ENCODE measurements at regions not wholly inside any gene's neighbourhood (a gene's known extent, or its start where the extent isn't known, plus 50 kb on each side); places are given as distances from the start of the nearest gene placed in this dataset.

DNA sequence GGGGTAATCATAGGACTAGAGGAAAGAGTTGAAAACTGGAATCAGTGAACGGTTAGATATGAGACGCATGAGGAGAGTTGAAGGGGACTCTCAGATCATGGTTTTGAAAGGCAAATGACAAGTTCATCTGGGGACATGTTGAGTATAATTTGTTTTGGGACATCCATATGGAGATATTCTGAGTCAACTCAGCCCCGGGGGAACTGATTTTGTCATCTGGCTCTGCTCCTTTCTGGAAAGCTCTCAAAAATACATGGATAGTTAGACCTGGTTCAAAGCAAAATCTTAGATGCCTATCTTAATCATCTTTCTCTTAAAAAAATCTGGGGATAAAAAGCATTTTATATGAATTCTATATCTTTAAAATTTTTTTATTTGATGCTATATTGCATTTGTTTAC lies 161.2 kb downstream of the SNX18 start:
- H3K36me3 ChIP-seq (ENCODE audit: control insufficient read depth, insufficient read depth, low read length): no peaks in the 10 kb centered on the region
- H3K27ac ChIP-seq (ENCODE audit: low read length): no peak overlapping the region
- no peak for DNase-seq
- no peaks in the 10 kb centered on the region for H3K27me3 ChIP-seq (ENCODE audit: control insufficient read depth, insufficient read depth, low read length)
- no peak overlapping the region for H3K4me3 ChIP-seq (ENCODE audit: low read length)
- WGBS (ENCODE audit: insufficient coverage, low lambda C conversion rate): 100% methylated on average over 3 of the region's 3 CpGs
- no peaks in the 10 kb centered on the region for H3K4me1 ChIP-seq (ENCODE audit: control insufficient read depth, insufficient read depth, low read length)
- H3K9me3 ChIP-seq (ENCODE audit: control insufficient read depth, low read depth, low read length): peaks cover 2% of the 10 kb centered on the region

DNA sequence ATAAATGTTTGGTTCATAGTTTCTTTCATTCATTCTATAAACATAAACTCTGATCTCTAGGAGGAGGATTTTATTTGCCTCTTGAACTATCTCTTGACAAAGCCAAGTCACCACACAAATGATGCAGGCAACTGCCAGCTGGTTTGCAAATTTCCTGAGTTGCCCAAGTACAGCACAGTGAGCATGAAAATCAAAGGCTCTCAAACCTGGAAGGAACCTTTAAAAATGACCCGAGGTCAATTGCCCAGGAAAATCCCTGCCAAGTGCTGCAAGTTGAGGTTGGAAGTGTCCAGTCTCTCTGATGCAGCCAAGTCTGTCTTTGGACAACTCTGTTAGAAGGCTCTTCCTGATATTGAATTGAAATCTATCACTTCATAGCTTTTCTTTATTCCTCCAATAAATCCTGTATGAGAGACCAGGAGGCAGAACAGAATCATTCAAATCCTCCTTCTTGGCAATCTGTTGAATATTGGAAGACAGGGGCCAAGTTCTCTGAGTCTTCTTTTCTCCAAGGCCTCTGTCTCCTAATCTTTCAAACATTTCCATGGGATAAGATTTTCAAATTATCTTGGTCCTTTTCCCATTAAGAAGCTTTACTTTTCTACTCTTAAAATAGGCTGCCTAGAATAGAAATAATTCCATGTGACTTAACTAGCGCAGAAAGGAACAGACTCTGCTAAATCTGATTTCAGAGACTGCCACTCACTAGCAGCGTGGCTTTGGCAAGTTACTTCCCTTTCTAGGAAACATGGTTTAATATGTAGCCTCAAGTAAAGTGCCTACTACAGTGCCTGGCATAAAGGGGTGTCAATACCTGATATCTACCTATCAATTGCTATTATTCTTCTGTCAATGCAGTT lies 159.2 kb downstream of the SNX18 start:
- no peaks in the 10 kb centered on the region for H3K4me1 ChIP-seq (ENCODE audit: control insufficient read depth, insufficient read depth, low read length)

DNA sequence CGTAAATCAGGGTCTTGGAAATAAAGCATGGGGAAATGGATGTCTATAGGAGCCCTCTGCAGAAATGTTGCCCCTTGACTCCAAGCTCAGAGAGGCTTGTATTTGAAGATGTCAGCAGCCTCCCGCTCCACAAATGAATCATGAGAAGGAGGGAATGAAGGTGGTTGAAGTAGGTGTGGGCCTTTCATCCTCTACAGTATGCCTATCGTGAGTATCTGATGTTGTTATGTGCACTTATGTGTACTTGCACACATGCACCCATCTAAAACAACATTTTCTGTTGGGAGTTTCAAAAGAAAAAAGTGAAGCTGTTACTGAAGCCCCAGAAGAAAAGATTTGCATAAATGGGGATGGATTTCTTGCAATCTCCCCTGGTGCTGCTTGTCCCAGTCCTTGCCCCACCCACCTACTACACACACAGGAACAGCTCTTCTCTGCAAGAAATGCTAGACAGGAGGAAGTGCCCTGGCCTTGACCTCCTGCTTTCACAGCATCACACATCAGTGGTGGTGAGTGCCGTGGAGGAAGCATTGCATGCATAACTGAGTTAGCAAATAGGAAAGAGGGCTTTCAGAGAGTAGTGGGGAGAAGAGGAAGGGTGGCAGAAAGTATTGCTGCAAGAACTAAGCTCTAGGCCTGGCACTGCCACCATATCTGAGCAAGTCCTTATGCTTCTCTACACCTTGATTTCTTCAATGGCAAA lies 156.1 kb downstream of the SNX18 start:
- no peak overlapping the region for H3K27ac ChIP-seq (ENCODE audit: low read length)
- 60% methylated on average over 2 of the region's 4 CpGs for WGBS (ENCODE audit: insufficient coverage, low lambda C conversion rate)
- H3K4me1 ChIP-seq (ENCODE audit: control insufficient read depth, insufficient read depth, low read length): no peaks in the 10 kb centered on the region
- H3K36me3 ChIP-seq (ENCODE audit: control insufficient read depth, insufficient read depth, low read length): no peaks in the 10 kb centered on the region
- no peaks in the 10 kb centered on the region for H3K27me3 ChIP-seq (ENCODE audit: control insufficient read depth, insufficient read depth, low read length)
- H3K4me3 ChIP-seq (ENCODE audit: low read length): no peak overlapping the region
- H3K9me3 ChIP-seq (ENCODE audit: control insufficient read depth, low read depth, low read length): peaks cover 6% of the 10 kb centered on the region
- DNase-seq: no peak

More for the DNA sequence above, 159.2 kb downstream of the SNX18 start:
- H3K27ac ChIP-seq (ENCODE audit: low read length): no peak overlapping the region
- no peaks in the 10 kb centered on the region for H3K27me3 ChIP-seq (ENCODE audit: control insufficient read depth, insufficient read depth, low read length)
- no peak for DNase-seq
- no peaks in the 10 kb centered on the region for H3K36me3 ChIP-seq (ENCODE audit: control insufficient read depth, insufficient read depth, low read length)
- peaks cover 4% of the 10 kb centered on the region for H3K9me3 ChIP-seq (ENCODE audit: control insufficient read depth, low read depth, low read length)
- no peak overlapping the region for H3K4me3 ChIP-seq (ENCODE audit: low read length)
- WGBS (ENCODE audit: insufficient coverage, low lambda C conversion rate): no CpG with 5 or more reads among the region's 3 CpGs

DNA sequence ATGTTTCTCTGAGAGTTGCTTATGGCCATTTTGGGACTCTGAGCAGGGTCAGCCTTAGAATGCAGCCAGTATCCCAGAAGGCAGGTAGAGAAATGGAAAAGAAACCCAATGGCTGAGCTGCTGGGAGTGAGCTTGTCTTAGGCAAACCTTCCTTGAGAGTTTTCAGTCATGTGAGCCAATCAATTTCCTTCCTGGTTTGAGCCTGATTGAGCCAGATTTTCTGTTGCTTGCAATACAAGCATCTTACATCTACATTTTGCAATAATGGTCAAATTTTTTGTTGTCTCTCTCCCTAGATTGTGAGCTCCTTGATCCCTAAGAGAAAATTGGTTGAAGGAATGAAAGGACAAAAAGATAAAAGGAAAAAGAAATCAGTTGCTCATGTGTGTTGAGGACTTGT lies 155.3 kb downstream of the SNX18 start:
- no peak overlapping the region for H3K27ac ChIP-seq (ENCODE audit: low read length)
- DNase-seq: no peak
- H3K9me3 ChIP-seq (ENCODE audit: control insufficient read depth, low read depth, low read length): peaks cover 8% of the 10 kb centered on the region
- no peaks in the 10 kb centered on the region for H3K27me3 ChIP-seq (ENCODE audit: control insufficient read depth, insufficient read depth, low read length)
- no peak overlapping the region for H3K4me3 ChIP-seq (ENCODE audit: low read length)
- H3K36me3 ChIP-seq (ENCODE audit: control insufficient read depth, insufficient read depth, low read length): no peaks in the 10 kb centered on the region
- no peaks in the 10 kb centered on the region for H3K4me1 ChIP-seq (ENCODE audit: control insufficient read depth, insufficient read depth, low read length)

DNA sequence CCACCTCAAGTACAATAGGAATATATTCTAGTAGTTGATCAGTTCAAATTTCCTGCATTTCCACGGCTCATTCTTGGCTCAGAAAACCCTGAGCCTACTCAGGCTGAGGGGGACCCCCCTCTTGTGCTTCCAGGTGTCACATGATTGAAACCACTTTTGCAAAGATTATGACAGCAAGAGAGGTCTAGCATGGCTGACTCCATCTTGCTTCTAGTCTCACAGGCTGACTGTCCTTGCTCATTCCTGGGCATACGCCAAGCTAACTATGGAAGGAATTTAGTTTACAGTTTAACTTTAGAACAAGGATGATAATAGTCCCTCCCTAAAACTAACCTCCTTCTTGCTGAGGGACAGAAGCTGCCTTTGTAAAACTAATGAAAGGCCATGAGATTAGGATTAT lies 154.1 kb downstream of the SNX18 start:
- Histone ChIP-seq H3K9me3 (ENCODE audit: control insufficient read depth, low read depth, low read length) (peaks cover 8% of the 10 kb centered on the region), H3K27me3 (ENCODE audit: control insufficient read depth, insufficient read depth, low read length) (no peaks in the 10 kb centered on the region), H3K27ac (ENCODE audit: low read length) (no peak overlapping the region), H3K36me3 (ENCODE audit: control insufficient read depth, insufficient read depth, low read length) (no peaks in the 10 kb centered on the region), H3K4me1 (ENCODE audit: control insufficient read depth, insufficient read depth, low read length) (no peaks in the 10 kb centered on the region), H3K4me3 (ENCODE audit: low read length) (no peak overlapping the region)
- DNase-seq: no peak
- WGBS (ENCODE audit: insufficient coverage, low lambda C conversion rate): no CpG with 5 or more reads among the region's 2 CpGs

DNA sequence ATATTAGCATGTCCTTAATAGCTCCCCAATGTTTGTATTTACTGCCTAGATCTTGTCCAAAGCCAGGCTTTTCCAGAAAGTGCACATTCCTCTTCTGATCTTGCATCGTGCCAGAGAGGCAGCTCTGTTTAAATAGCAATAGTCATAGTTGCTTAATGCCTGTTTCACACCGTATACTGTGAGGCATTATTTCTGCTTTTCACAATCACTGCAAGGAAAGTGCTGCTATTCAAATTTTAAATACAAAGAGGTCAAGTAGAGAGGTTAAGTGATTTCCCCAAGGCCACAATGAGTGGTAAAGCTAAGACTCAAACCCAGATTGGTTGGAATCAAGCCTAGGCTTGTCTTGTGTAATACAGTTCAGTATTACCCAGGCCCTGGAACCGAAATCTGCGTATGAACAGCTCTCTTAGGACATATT lies 153.6 kb downstream of the SNX18 start:
- no CpG with 5 or more reads among the region's 4 CpGs for WGBS (ENCODE audit: insufficient coverage, low lambda C conversion rate)
- no peak for DNase-seq
- H3K27ac ChIP-seq (ENCODE audit: low read length): no peak overlapping the region

DNA sequence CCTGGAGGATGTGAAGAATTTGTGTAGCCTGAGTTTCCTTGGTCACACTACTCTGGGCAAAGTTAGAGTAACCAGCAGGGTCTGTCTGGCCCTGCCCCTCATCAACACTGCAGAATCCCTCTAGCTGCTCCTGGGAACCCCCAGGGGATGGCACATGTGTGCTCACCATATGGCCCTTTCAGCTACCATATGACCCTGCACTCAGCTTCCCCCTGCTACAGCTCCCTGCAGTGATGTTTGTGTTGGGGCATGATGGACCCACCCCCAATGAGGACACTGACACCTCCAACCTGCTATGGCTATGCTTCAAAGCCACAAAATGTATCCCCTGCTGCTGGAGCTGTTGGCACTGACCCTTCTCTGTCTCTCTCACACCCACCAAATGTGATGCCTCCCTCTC lies 152.7 kb downstream of the SNX18 start:
- Histone ChIP-seq H3K4me1 (ENCODE audit: control insufficient read depth, insufficient read depth, low read length) (no peaks in the 10 kb centered on the region), H3K9me3 (ENCODE audit: control insufficient read depth, low read depth, low read length) (peaks cover 8% of the 10 kb centered on the region), H3K4me3 (ENCODE audit: low read length) (no peak overlapping the region), H3K36me3 (ENCODE audit: control insufficient read depth, insufficient read depth, low read length) (no peaks in the 10 kb centered on the region), H3K27me3 (ENCODE audit: control insufficient read depth, insufficient read depth, low read length) (no peaks in the 10 kb centered on the region), H3K27ac (ENCODE audit: low read length) (no peak overlapping the region)
- no peak for DNase-seq

More for the DNA sequence above, 153.6 kb downstream of the SNX18 start:
- Histone ChIP-seq H3K36me3 (ENCODE audit: control insufficient read depth, insufficient read depth, low read length) (no peaks in the 10 kb centered on the region), H3K27me3 (ENCODE audit: control insufficient read depth, insufficient read depth, low read length) (no peaks in the 10 kb centered on the region), H3K4me3 (ENCODE audit: low read length) (no peak overlapping the region), H3K4me1 (ENCODE audit: control insufficient read depth, insufficient read depth, low read length) (no peaks in the 10 kb centered on the region), H3K9me3 (ENCODE audit: control insufficient read depth, low read depth, low read length) (peaks cover 8% of the 10 kb centered on the region)

DNA sequence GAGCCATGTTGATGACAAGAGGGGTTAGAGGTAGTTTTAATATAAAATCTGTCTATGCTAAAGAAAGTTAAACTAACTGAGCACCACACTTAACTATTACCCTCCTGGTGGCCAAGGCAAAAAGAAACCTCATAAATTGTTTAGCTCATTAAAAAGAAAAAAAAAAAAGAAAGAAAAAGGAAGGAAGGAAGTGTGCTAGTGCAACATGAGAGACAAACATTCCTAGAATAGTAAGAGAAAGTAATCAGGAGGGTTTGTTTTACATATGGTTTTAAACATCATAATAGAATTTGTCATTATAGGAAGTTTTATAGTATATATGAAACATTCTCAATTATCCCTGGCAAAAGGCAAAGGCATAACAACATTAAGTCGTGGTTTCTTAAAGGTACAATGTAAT lies 152.3 kb downstream of the SNX18 start:
- no peak for DNase-seq
- Histone ChIP-seq H3K36me3 (ENCODE audit: control insufficient read depth, insufficient read depth, low read length) (no peaks in the 10 kb centered on the region), H3K27me3 (ENCODE audit: control insufficient read depth, insufficient read depth, low read length) (no peaks in the 10 kb centered on the region), H3K4me3 (ENCODE audit: low read length) (no peak overlapping the region), H3K9me3 (ENCODE audit: control insufficient read depth, low read depth, low read length) (peaks cover 7% of the 10 kb centered on the region), H3K27ac (ENCODE audit: low read length) (no peak overlapping the region), H3K4me1 (ENCODE audit: control insufficient read depth, insufficient read depth, low read length) (no peaks in the 10 kb centered on the region)
- no CpG with 5 or more reads among the region's 1 CpG for WGBS (ENCODE audit: insufficient coverage, low lambda C conversion rate)

DNA sequence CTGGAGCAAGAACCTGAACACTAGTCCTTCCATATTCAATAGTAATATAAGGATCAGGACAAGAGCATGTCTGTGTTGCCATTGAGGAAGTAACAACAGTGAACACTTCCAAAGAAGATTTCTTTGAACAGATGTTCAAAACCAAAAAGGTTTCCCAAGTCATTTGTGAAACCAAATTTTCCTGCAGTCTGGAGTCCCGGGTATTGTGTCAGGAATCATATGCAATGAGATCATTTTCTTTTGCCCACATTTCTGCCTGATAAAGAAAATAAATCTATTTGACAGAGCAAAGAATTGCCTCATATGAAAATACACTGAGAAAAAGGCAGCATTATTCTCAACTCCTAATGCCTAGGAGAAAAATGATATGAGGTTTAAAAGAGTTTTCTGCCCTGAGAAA lies 151.7 kb downstream of the SNX18 start:
- no peak overlapping the region for H3K4me3 ChIP-seq (ENCODE audit: low read length)
- H3K36me3 ChIP-seq (ENCODE audit: control insufficient read depth, insufficient read depth, low read length): no peaks in the 10 kb centered on the region
- H3K27me3 ChIP-seq (ENCODE audit: control insufficient read depth, insufficient read depth, low read length): no peaks in the 10 kb centered on the region
- no peaks in the 10 kb centered on the region for H3K4me1 ChIP-seq (ENCODE audit: control insufficient read depth, insufficient read depth, low read length)
- no peak overlapping the region for H3K27ac ChIP-seq (ENCODE audit: low read length)
- DNase-seq: no peak
- H3K9me3 ChIP-seq (ENCODE audit: control insufficient read depth, low read depth, low read length): peaks cover 6% of the 10 kb centered on the region
- no CpG with 5 or more reads among the region's 1 CpG for WGBS (ENCODE audit: insufficient coverage, low lambda C conversion rate)

DNA sequence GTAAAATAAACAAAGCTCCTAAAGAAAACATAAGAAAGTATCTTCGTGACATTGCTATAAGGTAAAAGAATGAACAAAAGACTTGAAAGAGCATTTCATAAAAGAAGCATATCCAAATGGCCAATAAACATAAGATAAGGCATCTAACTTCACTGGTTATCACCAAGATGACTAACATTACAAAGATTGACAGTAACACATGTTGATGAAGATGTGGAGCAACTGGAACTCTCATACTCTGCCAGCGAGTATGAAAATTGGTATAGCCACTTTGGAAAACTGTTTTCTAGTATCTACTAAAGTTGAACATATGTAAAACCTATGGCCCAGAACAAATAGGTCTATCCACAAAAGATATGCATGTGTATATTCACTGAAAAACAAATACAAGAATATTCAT lies 150.5 kb downstream of the SNX18 start:
- no peak overlapping the region for H3K27ac ChIP-seq (ENCODE audit: low read length)
- no peak for DNase-seq
- no peaks in the 10 kb centered on the region for H3K4me1 ChIP-seq (ENCODE audit: control insufficient read depth, insufficient read depth, low read length)
- WGBS (ENCODE audit: insufficient coverage, low lambda C conversion rate): no CpG with 5 or more reads among the region's 2 CpGs
- no peak overlapping the region for H3K4me3 ChIP-seq (ENCODE audit: low read length)
- no peaks in the 10 kb centered on the region for H3K36me3 ChIP-seq (ENCODE audit: control insufficient read depth, insufficient read depth, low read length)
- no peaks in the 10 kb centered on the region for H3K27me3 ChIP-seq (ENCODE audit: control insufficient read depth, insufficient read depth, low read length)
- H3K9me3 ChIP-seq (ENCODE audit: control insufficient read depth, low read depth, low read length): peaks cover 6% of the 10 kb centered on the region

DNA sequence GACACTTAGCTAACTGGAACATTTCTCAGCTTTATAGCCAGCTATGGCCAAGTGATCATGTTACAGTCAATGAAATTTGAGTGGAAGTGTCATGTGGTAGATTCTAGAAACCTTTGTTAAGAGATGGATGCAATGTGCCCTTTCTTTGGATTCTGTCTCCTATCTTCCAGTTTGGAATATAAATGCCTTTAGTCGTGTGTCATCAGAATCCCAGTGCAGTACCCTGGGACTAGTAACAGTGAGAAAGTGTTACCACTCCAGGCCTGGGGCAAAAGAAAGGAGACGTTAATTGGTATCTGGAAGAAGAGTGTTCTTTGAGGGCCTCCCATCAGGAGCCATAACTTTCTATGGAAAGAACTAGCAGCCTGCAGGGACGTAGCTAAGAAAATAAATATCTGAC lies 149.6 kb downstream of the SNX18 start:
- Histone ChIP-seq H3K4me3 (ENCODE audit: low read length) (no peak overlapping the region), H3K27me3 (ENCODE audit: control insufficient read depth, insufficient read depth, low read length) (no peaks in the 10 kb centered on the region), H3K4me1 (ENCODE audit: control insufficient read depth, insufficient read depth, low read length) (no peaks in the 10 kb centered on the region), H3K27ac (ENCODE audit: low read length) (no peak overlapping the region), H3K36me3 (ENCODE audit: control insufficient read depth, insufficient read depth, low read length) (no peaks in the 10 kb centered on the region), H3K9me3 (ENCODE audit: control insufficient read depth, low read depth, low read length) (peaks cover 5% of the 10 kb centered on the region)
- 100% methylated on average over 1 of the region's 3 CpGs for WGBS (ENCODE audit: insufficient coverage, low lambda C conversion rate)
- no peak for DNase-seq

All from large intestine (tissue), 3 donors.